MV-4-11 (cell line): ENCODE measurements at regions not wholly inside any gene's neighbourhood (a gene's known extent, or its start where the extent isn't known, plus 50 kb on each side); places are given as distances from the start of the nearest gene placed in this dataset.
"Not testable (repeated sequence)": the region's sequence is repeated elsewhere in the genome, so short reads cannot be mapped to it uniquely, and the experiment has no call there.

Source experiments
- DNase-seq: peaks from one replicate; lab custom pipeline; 2025; lab: John Stamatoyannopoulos, UW

DNA sequence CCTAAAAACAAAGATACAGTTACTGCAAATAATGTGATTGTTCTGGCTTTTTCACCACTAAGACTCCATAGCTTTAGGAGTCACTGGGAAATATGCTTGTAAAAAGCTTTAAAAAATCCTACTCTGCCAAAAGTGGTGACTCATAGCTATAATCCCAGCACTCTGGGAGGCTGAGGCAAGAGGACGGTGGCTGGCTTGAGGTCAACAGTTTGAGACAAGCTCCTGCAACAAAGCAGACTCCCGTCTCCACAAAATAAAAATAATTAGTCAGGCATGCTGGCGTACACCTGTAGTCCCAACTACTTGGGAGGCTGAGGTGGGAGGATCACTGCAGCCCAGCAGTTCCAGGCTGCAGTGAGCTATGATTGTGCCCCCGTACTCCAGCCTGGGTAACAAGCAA lies 406.4 kb downstream of the HTR1A start:
- no peak for DNase-seq

DNA sequence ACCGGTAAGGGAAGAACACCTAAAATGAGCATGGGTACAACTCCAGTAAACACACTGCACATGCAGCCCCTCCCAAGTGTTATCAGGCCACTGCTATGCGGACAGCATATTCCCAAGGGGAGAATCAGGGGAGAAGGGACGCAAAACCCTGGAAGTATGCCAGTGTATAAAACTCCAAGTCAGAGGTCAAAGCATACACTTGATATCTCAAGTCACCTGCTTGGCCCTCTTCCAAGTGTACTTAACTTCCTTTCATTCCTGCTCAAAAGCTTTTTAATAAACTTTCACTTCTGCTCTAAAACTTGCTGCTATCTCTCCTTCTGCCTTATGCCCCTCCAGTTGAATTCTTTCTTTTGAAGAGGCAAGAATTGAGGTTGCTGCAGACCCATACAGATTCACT lies 408.1 kb downstream of the HTR1A start:
- no peak for DNase-seq

DNA sequence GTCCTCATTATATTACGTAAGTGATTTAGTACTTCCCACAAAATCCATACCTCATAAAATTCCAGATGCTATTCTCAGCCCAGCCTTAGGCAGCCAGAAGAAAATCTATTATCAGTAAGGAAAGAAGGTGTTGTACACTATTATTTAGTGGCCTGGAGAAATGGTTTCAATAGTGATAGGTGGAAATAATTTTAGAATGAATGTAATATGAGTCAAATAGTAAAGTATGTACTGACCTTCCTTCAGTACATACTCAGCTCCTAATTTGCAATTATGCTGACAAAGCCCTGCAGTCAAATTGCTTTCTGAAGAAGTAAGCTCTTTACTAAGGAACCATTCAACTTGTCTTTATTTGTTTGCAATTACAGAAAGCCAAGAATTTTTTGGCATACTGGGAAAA lies 409.2 kb downstream of the HTR1A start:
- no peak for DNase-seq

DNA sequence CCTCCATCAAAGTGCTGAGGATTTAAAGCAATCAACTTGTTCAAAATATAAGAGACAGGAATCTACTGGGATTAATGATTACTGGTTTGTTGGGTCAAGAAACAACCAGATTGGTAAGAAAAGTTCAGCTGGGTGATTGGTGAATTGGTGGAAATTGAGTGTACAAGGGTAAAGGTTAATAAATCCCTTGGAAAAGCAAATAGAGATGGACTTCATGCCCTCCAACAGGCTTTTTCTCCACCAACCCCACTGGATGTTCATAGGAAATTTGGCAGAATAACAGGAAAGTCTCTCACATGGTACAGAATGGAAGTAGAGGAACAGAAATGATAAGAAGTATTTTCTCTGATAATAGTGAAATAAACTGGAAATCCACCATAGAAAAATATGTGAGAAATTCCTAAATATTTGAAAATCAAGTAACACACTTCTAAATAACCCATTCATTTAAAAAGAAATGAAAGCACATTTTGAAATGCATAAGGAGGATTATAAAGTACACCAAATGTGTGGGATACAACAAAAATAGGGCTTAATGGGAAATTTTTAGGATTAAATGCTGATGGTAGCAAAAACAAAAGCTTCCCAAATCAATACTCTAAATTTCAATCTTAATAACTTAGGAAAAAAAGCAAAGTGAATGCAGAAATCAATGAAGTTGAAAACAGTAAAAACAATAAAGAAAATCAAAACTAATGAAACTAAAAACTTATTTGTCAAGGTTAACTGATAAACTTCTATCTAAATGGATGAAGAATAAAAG lies 426.2 kb downstream of the HTR1A start:
- no peak for DNase-seq

DNA sequence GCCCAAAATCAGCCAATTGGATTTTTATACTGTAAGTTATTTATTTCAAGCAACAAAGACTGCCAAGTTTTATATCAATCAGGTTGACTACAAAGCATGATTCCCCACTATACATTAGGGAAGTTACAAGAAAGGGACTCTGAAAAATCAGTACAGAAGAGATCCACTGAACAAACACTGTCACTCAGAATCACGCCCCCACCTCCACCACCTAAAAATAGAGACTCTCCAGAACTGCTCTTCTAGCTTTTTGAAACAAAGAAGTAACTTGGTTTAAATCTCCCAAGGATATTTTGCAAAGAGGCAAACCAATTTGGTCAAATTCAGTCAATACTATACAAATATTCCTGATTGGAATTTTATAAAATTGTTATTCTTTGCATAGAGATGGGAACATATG lies 438.0 kb downstream of the HTR1A start:
- DNase-seq: no peak

DNA sequence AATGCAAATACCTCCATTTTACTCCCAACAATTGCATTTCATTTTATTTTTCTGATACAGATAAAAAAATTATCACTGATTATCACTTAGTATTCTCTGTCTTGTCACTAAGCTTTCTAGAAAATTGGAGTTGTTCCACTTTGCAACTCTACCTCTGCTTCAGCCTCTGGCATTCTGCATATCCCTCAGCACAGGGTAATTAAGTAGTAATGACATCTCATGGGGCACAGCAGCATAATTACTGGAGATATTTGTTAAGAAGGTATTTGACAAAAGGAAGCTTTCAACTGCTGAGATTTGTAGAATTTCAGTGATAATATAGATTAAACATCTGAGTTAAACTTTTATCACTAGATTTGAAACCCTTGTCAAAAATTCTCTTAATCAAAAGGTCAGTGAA lies 446.2 kb downstream of the HTR1A start:
- no peak for DNase-seq

DNA sequence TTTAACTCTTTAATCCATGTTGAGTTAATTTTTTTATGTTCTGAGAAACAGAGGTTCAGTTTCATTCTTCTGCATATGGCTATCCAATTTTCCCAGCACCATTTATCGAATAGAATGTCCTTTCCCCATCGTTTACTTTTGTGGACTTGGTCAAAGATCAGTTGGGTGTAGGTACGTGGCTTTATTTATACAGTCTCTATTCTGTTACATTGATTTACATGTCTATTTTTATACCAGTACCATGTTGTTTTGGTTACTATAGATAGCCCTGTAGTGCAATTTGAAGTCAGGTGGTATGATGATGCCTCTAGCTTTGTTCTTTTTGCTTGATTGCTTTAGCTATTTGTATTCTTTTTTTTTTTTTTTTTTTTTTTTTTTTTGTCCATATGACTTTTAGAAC lies 462.0 kb downstream of the HTR1A start:
- no peak for DNase-seq

DNA sequence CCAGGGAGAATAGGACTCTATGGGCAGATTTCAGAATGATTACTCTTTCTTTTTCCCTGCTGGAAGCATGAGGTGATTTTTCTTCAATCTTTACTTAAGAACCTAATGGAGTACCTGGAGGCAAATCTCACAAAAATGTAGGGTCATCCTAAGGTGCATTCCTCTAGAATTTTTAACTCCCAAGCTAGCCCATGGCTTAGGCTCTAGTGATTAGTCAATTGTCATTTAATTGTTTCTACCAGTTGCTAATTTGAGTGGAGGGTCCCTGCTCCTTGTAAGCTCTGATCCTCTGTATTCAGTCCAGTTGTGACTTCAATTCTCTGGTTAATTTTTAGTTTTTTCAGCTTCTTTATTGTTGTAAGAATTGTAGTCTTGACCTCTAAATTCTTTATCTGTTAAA lies 467.0 kb downstream of the HTR1A start:
- no peak for DNase-seq

DNA sequence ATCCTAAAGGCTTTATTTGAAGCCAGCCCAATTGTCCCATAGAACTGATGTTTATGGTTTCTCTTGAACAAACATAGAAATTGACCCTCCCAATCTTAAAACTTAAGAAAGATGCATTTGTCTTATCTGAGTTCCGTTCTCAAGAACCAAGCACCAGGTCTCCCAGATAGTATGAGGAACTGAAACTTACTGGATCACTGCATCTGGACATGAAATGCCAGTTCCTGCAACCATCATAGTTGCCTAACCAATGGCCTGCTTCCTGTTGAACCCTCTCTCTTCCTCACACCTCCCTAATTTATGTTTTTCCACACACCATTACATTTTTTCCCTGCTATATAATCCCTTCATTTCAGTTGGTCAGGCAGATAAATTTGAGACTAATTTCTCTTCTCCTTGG lies 478.9 kb downstream of the HTR1A start:
- peak; percentile 75 for DNase-seq

DNA sequence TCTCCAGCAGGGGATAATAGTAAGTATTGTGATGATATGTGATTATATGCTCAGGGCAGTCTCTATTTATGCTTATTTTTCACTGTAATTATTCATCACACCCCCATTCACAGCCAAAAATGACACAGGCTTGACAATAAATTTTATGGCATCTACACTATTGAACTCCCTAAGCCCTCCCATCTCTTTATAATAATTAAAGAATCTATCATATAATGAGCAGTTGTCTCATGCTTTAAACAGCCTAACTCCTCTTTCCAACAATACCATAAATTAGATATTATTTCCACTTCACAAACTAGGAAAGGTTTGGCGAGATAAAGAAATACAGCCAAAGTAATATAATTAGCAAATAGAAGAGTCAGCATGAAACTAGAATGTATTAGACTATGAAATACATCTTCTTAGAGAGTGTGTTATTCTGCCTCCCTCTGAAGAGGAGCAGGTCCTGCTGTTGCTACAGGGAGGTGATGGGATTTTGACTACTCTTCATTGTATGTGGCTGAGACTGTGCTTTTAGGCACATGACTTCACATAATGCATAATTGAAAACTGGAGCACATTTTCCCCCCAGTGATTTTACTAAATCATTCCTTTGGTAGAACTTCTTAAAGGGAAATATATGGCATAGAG lies 488.8 kb downstream of the HTR1A start:
- DNase-seq: no peak

DNA sequence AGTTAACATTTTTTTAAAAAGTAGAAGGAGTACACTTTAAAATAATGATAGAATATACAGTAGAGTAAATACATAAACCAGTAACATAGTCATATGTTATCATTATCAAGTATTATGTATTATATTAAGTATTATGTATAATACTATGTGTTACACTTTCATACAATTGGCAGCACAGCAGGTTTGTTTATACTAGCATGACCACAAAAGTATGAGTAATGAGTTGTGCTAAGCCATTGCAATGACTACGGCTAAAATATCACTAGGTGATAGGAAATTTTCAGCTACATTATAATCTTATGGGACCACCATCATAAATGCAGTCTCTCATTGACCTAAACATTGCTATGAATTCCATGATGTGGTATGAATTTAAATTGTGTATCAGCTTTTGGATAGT lies 506.0 kb downstream of the HTR1A start:
- DNase-seq: no peak

DNA sequence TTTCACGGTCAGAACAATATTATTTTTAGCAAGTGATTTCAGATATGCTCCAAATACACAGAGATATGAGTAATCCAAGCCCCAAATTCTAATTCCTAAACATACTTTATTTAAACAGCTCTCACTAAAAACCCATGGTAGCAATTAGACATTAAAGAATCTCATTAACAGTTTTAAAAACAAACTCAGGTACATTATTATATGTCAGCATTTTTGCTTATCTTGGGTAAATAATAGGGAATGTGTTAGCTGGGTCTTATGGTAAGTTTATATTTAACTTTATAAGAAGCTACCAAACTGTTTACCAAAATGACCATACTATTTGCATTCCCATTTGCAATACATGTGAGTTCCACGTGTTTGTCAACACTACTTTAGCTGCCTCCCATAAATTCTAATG lies 511.1 kb downstream of the HTR1A start:
- no peak for DNase-seq

DNA sequence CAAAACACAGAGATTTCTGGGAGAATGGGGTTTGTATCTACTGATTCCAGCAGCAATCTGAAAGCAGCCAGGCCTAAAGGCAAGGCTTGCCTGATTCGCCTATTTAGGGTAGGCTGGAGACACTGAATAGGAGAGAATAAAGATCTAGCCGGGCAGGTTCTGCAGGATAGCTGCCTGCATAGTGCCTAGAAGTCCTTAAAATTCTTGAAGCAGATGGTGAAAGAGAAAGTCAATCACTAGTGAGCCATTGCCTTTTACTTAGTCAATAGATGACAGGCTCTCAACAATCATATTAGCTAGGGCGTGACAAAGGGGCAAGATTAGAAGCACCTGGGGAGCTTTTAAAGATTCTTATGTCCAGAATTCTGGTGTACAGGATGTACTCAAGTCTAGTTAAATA lies 522.7 kb downstream of the HTR1A start:
- DNase-seq: no peak

DNA sequence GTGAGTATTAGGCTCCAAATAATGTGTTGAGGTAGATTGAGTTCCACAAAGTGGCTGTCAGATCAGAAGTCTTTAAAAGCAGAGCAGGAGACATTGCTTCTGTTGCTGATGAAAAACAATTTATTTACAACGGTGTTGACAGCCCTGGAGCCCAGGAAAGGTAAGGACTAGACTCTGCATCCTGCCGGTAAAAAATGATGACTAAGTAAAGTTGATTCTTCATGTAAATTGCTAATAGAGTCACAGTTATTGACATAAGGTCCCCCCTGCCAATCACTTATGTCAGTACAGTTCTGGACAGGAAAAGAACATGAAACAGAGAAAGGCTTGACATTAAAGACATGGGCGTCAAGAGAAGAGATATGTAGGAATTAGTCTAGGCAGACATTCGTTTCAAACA lies 552.5 kb downstream of the HTR1A start:
- DNase-seq: no peak

DNA sequence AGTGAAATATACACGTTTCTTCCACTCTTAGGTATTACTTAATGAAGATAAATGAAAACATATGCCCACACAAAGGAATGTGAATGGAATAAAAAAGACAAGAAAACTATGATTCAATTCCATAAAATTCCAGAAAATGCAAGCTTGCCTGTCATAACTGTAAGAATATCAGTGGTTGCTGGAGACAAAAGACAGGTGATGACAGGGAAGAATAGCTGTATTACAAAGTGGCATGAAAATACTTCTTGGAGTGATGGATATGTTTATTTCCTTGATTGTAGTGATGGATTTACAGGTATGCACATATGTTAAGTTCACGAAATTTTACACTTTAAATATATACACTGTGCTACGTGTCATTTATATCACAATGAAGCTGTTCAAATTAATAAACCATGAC lies 553.3 kb downstream of the HTR1A start:
- no peak for DNase-seq

DNA sequence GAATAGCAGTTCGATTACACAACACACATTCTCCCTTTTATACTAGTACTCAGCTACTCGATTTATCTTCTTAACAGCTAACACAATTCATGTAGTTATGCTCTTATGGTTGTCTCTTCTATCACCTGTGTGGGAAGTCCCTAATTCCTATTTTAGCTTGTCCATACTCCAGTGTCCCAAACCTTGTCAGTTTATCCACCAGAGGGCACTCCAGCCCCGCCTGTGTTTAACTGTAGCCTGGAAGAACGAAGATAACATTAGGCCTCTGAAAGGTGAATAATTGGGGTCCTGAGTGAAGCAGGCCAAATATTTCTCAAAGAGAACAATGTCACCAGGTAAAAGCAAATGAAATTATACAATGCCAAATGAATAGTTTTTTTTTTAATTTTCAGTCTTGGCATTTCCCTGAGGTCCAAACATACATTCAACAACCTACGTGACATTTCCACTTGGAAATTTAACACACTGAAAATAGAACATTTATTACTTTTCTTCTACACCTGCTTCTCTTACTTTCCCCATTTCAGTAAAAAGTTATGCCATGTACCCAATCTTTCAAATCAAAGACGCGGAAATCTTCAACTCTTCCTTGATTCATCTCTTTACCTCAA lies 560.7 kb downstream of the HTR1A start:
- no peak for DNase-seq

DNA sequence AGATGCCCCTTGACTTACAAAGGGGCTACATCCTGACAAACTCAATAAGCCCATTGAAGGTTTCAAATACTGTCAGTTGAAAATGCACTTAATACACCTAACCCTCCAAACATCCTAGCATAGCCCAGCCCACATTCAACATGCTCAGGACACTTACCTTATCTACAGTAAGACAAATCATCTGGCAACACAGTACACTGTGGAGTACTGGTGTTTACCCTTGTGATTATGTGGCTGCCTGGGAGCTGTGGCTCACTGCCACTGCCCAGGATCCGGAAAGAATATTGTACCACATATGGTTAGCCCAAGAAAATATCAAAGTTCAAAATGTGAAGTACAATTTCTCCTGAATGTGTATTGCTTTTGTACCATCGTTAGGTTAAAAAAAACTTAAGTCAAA lies 562.2 kb downstream of the HTR1A start:
- DNase-seq: no peak

DNA sequence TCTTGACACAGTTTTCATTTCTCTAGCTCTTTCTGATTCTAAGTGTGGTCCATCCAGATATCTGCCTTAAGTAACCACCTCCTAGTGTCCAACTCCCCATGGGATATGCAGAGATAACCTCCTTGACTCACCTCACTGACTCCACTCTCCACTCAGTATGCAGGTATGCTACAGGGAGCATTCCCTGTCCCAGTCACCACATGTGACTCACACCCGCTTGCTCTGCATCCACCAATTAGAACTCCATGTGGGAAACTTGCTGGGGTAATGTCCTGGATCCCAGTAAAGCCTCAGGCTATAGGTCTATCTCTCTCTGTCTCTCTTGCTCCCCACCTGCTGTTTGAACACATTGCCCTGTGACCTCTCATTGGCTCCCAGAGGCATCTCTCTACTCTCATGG lies 563.9 kb downstream of the HTR1A start:
- no peak for DNase-seq

DNA sequence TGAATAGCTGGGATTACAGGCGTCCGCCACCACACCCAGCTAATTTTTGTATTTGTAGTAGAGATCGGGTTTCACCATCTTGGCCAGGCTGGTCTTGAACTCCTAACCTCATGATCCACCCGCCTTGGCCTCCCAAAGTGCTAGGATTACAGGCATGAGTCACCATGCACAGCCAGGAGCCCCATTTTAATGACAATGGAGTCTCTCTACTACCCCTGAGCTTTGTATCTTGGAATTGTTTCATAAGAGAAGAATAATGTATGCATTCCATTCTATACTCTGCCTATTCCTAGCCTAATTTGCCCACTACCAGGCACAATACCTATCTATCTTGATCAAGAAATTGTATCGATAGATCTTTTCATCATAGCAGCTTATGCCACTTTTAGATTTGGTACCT lies 574.1 kb downstream of the HTR1A start:
- DNase-seq: not testable (repeated sequence)

DNA sequence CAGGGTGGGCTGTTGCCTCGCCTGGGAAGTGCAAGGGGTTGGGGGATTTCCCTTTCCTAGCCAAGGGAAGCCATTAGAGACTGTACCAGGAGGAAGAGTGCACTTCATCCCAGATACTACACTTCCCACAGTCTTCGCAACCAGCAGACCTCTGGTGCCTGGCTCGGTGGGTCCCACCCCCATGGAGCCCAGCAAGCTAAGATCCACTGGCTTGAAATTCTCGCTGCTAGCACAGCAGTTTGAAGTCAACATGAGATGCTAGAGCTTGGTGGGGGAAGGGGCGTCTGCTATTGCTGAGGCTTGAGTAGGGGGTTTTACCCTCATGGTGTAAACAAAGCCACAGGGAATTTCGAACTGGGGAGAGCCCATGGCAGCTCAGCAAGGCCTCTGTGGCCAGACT lies 586.4 kb downstream of the HTR1A start:
- DNase-seq: no peak

DNA sequence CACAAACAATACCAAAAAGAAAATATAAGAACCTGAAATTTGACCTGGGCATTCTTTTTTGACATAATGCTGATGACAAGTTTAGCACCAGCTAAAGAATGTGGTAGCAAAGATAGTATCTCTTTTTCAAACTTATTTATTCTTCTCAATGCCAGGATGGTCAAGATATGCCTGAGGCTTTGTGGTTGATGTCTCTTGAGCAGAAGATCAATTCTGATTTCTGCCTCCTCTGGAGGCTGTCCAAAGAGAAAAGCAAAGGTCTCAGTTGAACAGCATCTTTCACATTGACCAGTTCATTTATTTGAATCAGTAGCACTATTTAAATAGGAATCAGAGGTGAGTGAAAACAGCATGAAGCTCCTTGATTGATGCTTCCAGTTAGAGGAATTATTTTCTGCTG lies 588.2 kb downstream of the HTR1A start:
- DNase-seq: no peak

DNA sequence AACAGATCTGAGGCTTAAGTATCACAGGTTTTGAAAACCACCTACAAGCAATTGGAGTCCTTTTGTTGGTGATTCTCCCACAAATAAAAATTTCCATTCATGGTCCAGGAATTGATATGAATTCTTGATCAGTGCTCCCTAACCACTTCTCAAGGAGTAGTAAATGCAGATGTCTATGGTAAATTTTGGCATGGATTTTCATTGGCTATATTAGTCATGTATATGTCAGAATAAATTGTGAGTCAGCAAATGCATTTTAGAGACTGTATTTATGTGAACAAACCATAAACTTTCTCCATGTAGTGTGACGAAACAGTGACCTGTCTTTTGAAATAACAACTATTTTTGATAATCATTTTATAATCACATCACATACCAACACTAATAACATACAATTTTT lies 611.1 kb downstream of the HTR1A start:
- no peak for DNase-seq

DNA sequence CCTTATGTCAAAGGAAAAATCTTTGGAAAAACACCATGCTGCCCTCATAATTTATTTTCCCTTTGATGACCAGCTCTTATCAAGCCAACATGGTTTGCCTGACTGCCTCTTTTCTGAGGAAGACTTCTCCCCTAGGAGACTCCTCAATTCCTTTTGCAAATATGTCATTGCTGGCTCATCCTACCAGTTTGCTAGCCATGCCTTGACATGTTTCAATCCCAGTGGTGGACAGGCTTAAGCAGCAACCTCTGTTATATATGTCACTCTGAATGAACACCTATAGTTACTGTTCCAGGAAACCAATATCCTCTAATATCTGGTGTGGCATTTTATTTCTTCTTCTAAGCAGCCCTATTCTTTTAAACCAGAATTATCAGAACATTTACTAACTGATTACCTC lies 615.8 kb downstream of the HTR1A start:
- DNase-seq: no peak

DNA sequence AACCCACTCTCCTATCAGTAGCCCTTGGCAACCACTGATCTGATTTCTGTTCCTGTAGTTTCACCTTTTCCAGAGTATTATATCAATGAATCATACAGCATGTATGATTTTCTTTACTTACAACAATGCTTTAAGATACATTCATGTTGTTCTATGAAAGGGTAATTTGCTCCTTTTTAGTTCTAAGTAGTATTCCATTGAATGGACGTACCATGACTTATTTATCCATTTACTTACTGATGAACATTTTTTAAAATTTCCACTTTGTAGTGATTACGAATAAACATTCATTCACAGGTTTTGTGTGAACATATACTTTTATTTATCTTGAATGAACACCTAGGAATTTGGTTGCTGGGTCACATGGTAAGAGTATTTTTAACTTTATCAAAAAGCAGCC lies 620.8 kb downstream of the HTR1A start:
- no peak for DNase-seq
